Endothelial cell of umbilical vein (primary cell): ENCODE measurements at regions not wholly inside any gene's neighbourhood (a gene's known extent, or its start where the extent isn't known, plus 50 kb on each side); places are given as distances from the start of the nearest gene placed in this dataset.
A peak's percentile ranks its signal among the peaks of the same experiment; 100 is the strongest.

ENCODE experiments used
- BruUV-seq: library from RNA; stranded (reverse); fragments of 400-500 nt; replicated peaks from 2 replicates; lab custom pipeline; 2021; lab: Mats Ljungman, UMichigan
- CTCF ChIA-PET: fragments of 300-600, 350-600 bp; sonication (Branson Sonifier 250); formaldehyde crosslinking; loops from one replicate; lab custom pipeline; 2021; ENCODE audit warnings: antibody characterized with exemption, inconsistent platforms; lab: Charles Lee
- POLR2A ChIA-PET: fragments of 300-600, 350-600 bp; sonication (Branson Sonifier 250); formaldehyde crosslinking; loops from one replicate; lab custom pipeline; 2021; ENCODE audit warnings: antibody characterized with exemption, inconsistent platforms; lab: Charles Lee
- DNase-seq: peaks from one replicate; pipeline ENCODE4 v3.0.0-alpha.2; 2011; ENCODE audit warnings: low read depth, low spot score
- FAIRE-seq: peaks from 2 replicates; lab custom pipeline; 2011; peaks lifted over from hg19 to GRCh38; lab: Jason Lieb, UNC
- H2AFZ ChIP-seq: 2 replicates; pipeline ENCODE4 v1.6.0; 2012; ENCODE audit warnings: low read depth, low read length, control low read depth, inconsistent platforms
- H3K27ac ChIP-seq: 2 replicates; pipeline ENCODE4 v1.5.1; 2011; ENCODE audit warnings: low read depth, mild to moderate bottlenecking, control low read depth, low read length, moderate library complexity; ENCODE audit not compliant: insufficient read depth
- H3K27me3 ChIP-seq, 2 experiments: 2 replicates each; pipeline versions ENCODE4 v1.6.0 to v1.6.1; 2011; ENCODE audit warnings: low read length in 2 of 2, mixed read lengths in 1 of 2; ENCODE audit not compliant: control insufficient read depth in 2 of 2, insufficient read depth in 2 of 2
- H3K36me3 ChIP-seq, 2 experiments: 2 replicates in 1 of 2; 3 replicates in 1 of 2; pipeline ENCODE4 v1.5.1; 2011; ENCODE audit warnings: low read length in 2 of 2, mild to moderate bottlenecking in 1 of 2, moderate library complexity in 1 of 2; ENCODE audit not compliant: control insufficient read depth in 2 of 2, insufficient read depth in 2 of 2; ENCODE audit errors: extremely low read depth in 1 of 2
- H3K4me1 ChIP-seq: 3 replicates; pipeline ENCODE4 v1.5.1; 2011; ENCODE audit warnings: mild to moderate bottlenecking, low read length; ENCODE audit not compliant: control insufficient read depth, insufficient read depth; ENCODE audit errors: extremely low read depth
- H3K4me2 ChIP-seq: 2 replicates; pipeline ENCODE4 v1.6.1; 2011; ENCODE audit warnings: low read length, control low read depth, mixed read lengths; ENCODE audit not compliant: insufficient read depth
- H3K4me3 ChIP-seq, 3 experiments: fragments of 200-600 bp in 1 of 3; sonication (generic), shearing (Covaris generic) in 1 of 3; replicated peaks in 1 of 3; 2 replicates each; pipeline ENCODE4 v1.5.1; 2011 to 2016; ENCODE audit warnings: control low read depth in 3 of 3, low read length in 3 of 3, mild to moderate bottlenecking in 2 of 3, inconsistent platforms in 1 of 3, low read depth in 1 of 3, moderate library complexity in 1 of 3; ENCODE audit not compliant: insufficient read depth in 1 of 3
- H3K79me2 ChIP-seq: 2 replicates; pipeline ENCODE4 v1.6.0; 2012; ENCODE audit warnings: low read length, inconsistent platforms; ENCODE audit not compliant: control insufficient read depth, insufficient read depth
- H3K9ac ChIP-seq: replicated peaks from 2 replicates; pipeline ENCODE3; 2011; ENCODE audit warnings: low read length, control low read depth; ENCODE audit not compliant: insufficient read depth; ENCODE audit errors: extremely low read depth
- H3K9me1 ChIP-seq: replicated peaks from 3 replicates; pipeline ENCODE4 v1.6.0; 2011; ENCODE audit warnings: mild to moderate bottlenecking, low read length; ENCODE audit not compliant: control insufficient read depth, insufficient read depth; ENCODE audit errors: extremely low read depth
- H3K9me3 ChIP-seq: replicated peaks from 2 replicates; pipeline ENCODE4 v1.5.1; 2012; ENCODE audit warnings: low read length, inconsistent platforms; ENCODE audit not compliant: control insufficient read depth, insufficient read depth
- H4K20me1 ChIP-seq: replicated peaks from 2 replicates; pipeline ENCODE3; 2011; ENCODE audit warnings: mild to moderate bottlenecking, low read length; ENCODE audit not compliant: control insufficient read depth, insufficient read depth; ENCODE audit errors: extremely low read depth
- EZH2 ChIP-seq: IDR thresholded peaks from 2 replicates; pipeline ENCODE4 v1.6.1; 2012; ENCODE audit warnings: borderline replicate concordance, low read depth, mild to moderate bottlenecking, moderate library complexity, low read length, inconsistent platforms; ENCODE audit not compliant: severe bottlenecking
- FOS ChIP-seq: IDR thresholded peaks from 2 replicates; pipeline ENCODE4 v1.6.1; 2011; ENCODE audit warnings: mild to moderate bottlenecking, low read length, moderate library complexity, borderline replicate concordance; ENCODE audit not compliant: insufficient read depth
- GATA2 ChIP-seq: IDR thresholded peaks from 2 replicates; pipeline ENCODE4 v1.7.0; 2011; ENCODE audit warnings: low read depth, mild to moderate bottlenecking, moderate library complexity, mixed read lengths, low read length; ENCODE audit not compliant: insufficient read length, insufficient read depth
- JUN ChIP-seq: IDR thresholded peaks from 2 replicates; pipeline ENCODE4 v1.6.1; 2011; ENCODE audit warnings: borderline replicate concordance, low read depth; ENCODE audit not compliant: insufficient read length, insufficient read depth
- MAX ChIP-seq: IDR thresholded peaks from 2 replicates; pipeline ENCODE4 v1.6.1; 2011; ENCODE audit not compliant: insufficient read depth, insufficient read length
- MYC ChIP-seq: IDR thresholded peaks from one replicate; pipeline ENCODE4 v1.6.1; 2011; ENCODE audit warnings: mild to moderate bottlenecking, low read depth, low read length
- POLR2A ChIP-seq: IDR thresholded peaks from 2 replicates; pipeline ENCODE4 v1.6.1; 2012; ENCODE audit warnings: low read depth, mild to moderate bottlenecking, control low read depth, low read length
- POLR2AphosphoS5 ChIP-seq: IDR thresholded peaks from 2 replicates; pipeline ENCODE4 v1.6.1; 2012; ENCODE audit warnings: low read depth, mild to moderate bottlenecking, control low read depth, low read length, moderate library complexity; ENCODE audit not compliant: insufficient read depth
- dilution Hi-C: fragments of 300-500 bp; cut with MboI; formaldehyde crosslinking; loops from one replicate; pipeline ENCODE4 v1.15.0; 2019; ENCODE audit warnings: low sequenced_read_pairs; ENCODE audit not compliant: extremely low pct_ligation_motif_present
- intact Hi-C: fragments of 100-400 bp; cut with micrococcal nuclease; formaldehyde crosslinking; loops from one replicate; pipeline ENCODE4 v1.10.0; 2022

- Histone ChIP-seq H3K9me1 (no peaks in the 10 kb centered on the region), H3K27ac (no peak overlapping the region), H3K9me3 (no peaks in the 10 kb centered on the region), H3K4me2 (no peak overlapping the region), H4K20me1 (no peaks in the 10 kb centered on the region), H3K9ac (no peak overlapping the region), H3K36me3 (no peaks in the 10 kb centered on the region), H3K4me1 (no peaks in the 10 kb centered on the region), H3K79me2 (no peaks in the 10 kb centered on the region), H3K27me3 (no peaks in the 10 kb centered on the region), H2AFZ (no peak overlapping the region), H3K4me3 (no peak overlapping the region)
- FAIRE-seq: no peak
- BruUV-seq: no TSS peak
- no peak for DNase-seq
- intact Hi-C loops: no loop called here
- TF ChIP-seq MAX: no peak
- no peak for TF ChIP-seq JUN
- no peak for TF ChIP-seq POLR2AphosphoS5
- no peak for TF ChIP-seq POLR2A
- no peak for TF ChIP-seq EZH2
- no peak for TF ChIP-seq GATA2
- TF ChIP-seq MYC: no peak
- ChIA-PET POLR2A (no interaction called here), CTCF (interaction anchor here (1.9 to 2.3 kb wide), 2 partner anchors 12 to 570 kb away, joined by 5 to 6 read pairs; no protein-coding TSS in a partner anchor)
- dilution Hi-C loops: no loop called here
These were observed 142.5 kb upstream of the TRPC4 start for GRCh38 chr13:38012096-38012495.

DNA sequence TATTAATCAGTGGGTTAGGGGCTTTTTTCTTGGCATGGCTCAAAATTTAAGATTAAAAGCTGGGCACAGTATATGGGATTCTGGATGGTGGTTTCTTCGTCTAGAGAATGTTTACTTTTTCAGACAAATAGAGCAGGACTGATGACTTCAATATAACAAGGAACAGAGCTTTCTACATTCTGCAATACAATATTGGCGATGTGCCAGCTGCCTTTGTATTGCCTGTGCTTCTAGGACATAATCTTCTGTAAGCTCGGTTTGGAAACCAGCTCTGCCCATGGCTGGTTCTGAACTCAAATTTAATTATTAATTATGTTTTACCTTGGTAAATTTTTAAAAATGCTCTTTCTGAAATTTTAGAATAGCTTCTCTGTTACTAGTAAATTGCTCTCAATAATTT lies 139.1 kb upstream of the TRPC4 start:
- Histone ChIP-seq H2AFZ (no peak overlapping the region), H3K27me3 (no peaks in the 10 kb centered on the region), H3K4me2 (no peak overlapping the region), H3K9me3 (no peaks in the 10 kb centered on the region), H4K20me1 (no peaks in the 10 kb centered on the region), H3K79me2 (no peaks in the 10 kb centered on the region), H3K27ac (no peak overlapping the region), H3K4me1 (no peaks in the 10 kb centered on the region), H3K9me1 (no peaks in the 10 kb centered on the region), H3K4me3 (no peak overlapping the region), H3K36me3 (no peaks in the 10 kb centered on the region), H3K9ac (no peak overlapping the region)
- dilution Hi-C loops (no loop called here), intact Hi-C loops (no loop called here)
- no TSS peak for BruUV-seq
- ChIA-PET CTCF (interaction anchor here (0.7 to 2.8 kb wide), 2 partner anchors 22 to 368 kb away, joined by 3 to 7 read pairs; no protein-coding TSS in a partner anchor), POLR2A (no interaction called here)
- DNase-seq (peak; percentile 21), FAIRE-seq (no peak)
- TF ChIP-seq FOS (no peak), MAX (no peak), EZH2 (no peak), GATA2 (no peak), JUN (no peak)
